Ramos (cell line): ENCODE measurements at regions not wholly inside any gene's neighbourhood (a gene's known extent, or its start where the extent isn't known, plus 50 kb on each side); places are given as distances from the start of the nearest gene placed in this dataset.

Source experiments
- in situ Hi-C: fragments of 300-500 bp; cut with MboI; formaldehyde crosslinking; loops from one replicate; pipeline ENCODE4 v1.14.3; 2022; ENCODE audit warnings: low sequenced_read_pairs; ENCODE audit not compliant: unreplicated experiment

DNA sequence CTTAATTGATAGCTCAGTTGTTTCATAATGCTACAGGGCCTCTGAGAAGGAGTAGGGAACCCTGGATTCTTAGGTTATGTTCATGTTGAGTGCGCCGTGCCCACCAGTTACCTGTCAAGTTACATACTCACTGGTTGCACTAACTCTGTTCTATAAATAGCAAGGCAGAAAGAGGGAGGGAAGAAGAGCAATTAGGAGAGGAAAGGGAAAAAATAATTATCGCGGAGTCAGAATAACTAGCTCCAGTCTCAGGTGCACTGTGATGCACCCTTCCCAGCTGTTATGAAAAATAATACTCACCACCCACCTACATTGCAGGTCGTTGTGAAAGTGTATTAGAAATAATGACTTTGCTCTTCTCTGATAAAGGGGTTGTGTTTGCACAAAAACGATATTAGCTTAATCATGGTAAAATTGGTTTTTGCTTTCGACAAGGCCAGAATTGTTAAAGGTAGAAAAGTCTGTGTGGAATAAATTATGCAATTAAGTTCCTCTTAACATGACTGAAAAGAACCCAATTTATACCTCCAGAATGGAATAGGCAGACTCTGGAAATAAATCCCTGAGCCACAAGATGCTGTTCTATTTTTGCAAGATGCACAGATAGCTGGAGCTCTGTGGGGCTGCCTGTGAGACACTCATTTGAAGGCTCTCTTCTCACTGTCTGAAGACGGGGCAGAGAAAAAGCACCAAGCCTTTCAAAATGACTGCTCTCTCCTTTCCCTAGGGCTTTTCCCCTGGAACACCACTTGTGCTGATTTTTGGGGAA, 137.6 kb upstream of the PITRM1 start:
- in situ Hi-C loops = no loop called here

DNA sequence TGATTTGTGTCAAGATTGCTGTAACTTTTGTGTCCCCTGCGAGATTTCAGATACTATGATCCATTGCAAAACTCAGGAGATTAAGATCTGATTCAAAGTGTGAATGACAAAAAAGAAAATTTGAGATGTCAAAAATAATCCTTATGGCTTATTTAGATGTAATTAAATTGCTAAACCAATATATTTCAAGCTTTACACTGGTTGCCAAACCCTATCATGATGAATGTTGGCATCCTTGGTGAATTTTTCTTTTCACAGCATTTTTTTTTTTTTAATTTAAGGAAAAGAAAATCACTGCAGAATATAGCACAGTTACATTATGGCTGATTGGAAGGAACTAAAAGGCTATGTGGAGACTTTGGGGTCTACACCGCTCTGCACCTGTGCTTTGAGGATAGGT, 133.5 kb upstream of the PITRM1 start:
- in situ Hi-C loops = no loop called here

- in situ Hi-C loops = no loop called here
Observed at GRCh38 chr10:3295582-3296151, 123.1 kb upstream of the PITRM1 start.

GRCh38 chr10:3294919-3295581, 122.5 kb upstream of the PITRM1 start:
- in situ Hi-C loops = no loop called here

DNA sequence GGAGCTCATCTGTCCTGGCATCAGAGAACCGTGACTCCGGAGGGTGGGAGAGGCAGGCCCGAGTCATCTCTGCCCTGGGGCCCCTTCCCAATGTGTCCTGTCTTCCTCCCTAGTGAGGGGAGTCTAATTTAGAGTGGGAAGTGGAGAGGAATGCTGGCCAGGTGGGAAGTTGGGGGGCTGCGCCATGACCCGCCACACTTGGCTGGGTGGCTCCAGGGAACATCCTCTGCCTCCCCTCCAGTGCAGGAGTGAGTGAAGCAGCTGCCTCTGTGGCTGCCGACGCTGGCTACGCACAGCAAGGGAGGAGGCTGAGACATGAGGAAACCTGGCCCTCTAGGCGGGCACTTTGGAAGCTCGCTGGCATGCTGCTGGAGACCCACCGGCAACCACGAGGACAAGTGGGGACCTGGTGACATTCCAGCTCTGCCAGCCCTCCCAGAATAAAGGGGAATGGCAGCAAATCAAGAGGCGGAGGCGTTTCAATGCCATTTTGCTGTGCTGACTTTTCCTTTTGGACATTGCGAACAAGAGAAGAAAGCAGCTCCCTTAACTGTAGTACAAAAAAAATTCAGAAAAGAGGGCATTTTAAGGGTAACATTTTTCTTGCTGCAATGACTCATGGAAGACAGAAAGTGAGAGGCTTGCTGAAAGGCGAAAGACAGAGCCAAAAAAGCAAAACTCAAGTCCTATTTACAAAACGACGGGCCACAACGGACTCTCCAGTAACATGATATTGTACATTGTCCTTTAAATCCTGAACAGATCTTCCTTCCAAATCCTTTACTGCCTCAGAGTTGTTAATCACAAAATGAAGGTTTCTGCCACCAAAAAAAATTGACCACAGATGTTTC, 121.2 kb upstream of the PITRM1 start:
- in situ Hi-C loops = no loop called here

- in situ Hi-C loops = no loop called here
Observed at GRCh38 chr10:3292636-3293035, 120.1 kb upstream of the PITRM1 start.

DNA sequence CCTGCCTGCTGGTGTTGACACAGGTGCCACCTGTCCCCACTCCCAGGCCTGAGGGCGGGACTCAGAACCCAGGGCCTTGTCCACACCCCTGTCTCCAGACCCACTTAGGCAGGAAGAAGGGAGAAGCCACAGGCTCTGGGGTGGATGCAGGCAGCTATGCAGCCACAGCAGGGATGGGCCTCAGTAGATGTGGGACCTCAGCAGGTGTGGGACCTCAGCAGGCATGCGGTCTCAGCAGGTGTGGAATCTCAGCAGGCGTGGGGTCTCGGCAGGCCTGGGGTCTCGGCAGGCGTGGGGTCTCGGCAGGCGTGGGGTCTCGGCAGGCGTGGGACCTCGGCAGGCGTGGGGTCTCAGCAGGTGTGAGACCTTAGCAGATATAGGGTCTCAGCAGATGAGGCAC, 118.0 kb upstream of the PITRM1 start:
- in situ Hi-C loops = no loop called here

GRCh38 chr10:3287572-3288445, 115.2 kb upstream of the PITRM1 start:
- in situ Hi-C loops = no loop called here

DNA sequence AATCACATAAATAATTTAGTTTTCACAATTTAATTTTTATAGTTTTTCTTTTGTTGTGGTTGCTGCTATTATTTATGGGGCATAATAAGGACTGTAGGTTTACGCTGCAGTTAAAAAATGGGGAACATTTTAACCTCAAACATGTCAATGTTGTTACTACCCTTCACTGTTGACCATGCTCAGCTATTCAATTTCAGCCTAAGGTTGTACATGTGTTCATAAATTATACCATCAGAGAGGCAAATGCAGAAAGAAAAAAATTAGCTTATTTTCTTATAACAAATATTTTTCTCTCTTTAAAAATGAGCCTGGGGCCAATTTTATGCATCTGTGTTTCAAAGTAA, 110.1 kb upstream of the PITRM1 start:
- in situ Hi-C loops = no loop called here

- in situ Hi-C loops = no loop called here
Observed at GRCh38 chr10:3281941-3282673, 109.5 kb upstream of the PITRM1 start.

- in situ Hi-C loops = no loop called here
Observed at GRCh38 chr10:3278771-3279170, 106.2 kb upstream of the PITRM1 start.

GRCh38 chr10:3277566-3277965, 105.0 kb upstream of the PITRM1 start:
- in situ Hi-C loops = no loop called here

GRCh38 chr10:3274414-3274813, 101.8 kb upstream of the PITRM1 start:
- in situ Hi-C loops = no loop called here

DNA sequence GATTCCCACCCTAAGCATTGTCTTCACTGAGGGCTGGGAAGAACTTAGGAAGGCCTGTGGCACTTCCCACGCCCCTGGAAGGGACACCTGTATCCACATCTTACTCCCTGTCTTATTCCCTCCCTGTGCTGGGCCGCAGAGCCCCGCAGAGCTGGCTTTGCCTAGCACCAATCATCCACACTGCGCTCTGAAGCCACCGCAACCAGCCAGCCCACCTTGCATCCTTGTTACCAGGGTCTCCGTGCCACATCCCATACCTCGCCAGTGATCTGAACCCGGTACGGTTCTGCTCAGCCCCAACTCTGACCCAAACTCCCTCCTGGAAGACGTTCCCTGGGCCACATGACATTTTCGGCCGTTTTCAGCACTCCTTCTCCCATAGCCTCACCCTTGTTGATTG, 101.4 kb upstream of the PITRM1 start:
- in situ Hi-C loops = no loop called here

DNA sequence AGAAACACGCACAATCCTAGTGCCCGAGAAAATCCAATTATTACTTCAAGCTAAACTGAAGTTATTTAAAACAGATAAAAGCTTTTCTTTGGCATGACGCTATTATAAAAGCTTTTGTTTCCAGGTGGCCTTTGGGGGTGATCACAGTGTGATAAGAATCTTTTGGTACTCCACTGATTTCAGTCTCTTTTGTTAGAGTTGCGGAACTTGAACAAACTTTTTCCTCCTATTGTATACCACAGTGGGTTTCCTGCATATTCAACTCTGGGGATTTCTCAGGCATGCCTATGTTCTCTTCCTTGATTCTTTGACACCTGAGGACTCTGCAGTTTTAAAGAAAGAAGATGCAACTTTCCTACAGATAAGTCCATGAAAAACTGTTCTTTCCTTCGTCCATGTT, 99.7 kb upstream of the PITRM1 start:
- in situ Hi-C loops = no loop called here

DNA sequence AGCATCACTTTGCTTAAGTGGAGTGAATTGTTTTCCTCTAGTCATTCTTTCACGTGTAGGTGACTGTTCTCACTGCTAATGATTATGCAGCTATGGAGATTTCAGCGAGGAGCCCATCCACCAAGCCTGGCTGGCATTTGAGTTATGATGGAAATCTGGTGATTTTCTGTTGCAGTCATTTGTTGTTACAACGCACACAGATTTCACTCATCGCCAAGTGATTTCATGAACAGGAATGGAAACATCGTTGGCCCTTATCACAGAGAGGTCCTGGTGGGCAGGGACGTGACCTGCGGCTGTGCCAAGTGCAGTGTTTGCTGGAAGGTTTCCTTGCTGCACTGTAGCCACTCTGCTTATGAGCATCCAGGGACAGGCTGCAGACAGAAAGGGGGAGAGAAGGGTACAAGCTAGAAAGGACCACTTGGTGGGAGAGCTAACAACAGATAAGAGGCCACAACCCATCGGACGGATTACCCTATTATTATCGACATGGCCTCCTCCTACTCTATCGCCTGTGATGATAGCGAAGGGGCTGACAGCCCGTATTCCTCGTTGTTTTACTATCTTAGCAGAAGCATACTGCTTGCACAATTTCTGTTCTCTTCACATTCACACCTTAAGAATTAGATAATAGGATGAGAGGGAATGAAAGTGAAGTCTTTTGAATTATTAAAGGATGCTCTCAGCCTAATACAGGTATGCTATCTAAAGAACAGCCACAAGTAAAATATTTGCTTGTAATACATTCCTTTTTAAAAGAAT, 99.0 kb upstream of the PITRM1 start:
- in situ Hi-C loops = no loop called here

- in situ Hi-C loops = no loop called here
Observed at GRCh38 chr10:3270577-3271316, 98.2 kb upstream of the PITRM1 start.

DNA sequence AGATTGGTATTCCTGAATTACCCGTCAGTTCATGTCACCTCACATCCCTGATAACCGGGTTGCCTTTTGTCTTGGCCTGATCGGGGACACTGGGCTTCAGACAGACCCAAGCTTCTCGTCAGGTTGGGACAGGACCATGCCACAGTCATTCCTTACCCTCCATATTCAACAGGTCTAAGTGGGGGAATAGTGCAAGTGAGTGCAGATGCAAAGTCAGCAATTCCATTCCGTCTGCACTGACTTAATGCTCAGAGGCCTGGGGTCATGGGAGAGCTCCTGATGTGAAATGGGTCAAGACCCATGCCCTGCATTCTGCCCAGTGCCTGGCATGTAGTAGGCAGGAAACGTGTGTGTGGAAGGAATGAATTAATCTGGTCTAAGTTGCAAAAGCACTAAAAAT, 95.4 kb upstream of the PITRM1 start:
- in situ Hi-C loops = no loop called here
